GM21717 (cell line): ENCODE measurements at regions not wholly inside any gene's neighbourhood (a gene's known extent, or its start where the extent isn't known, plus 50 kb on each side); places are given as distances from the start of the nearest gene placed in this dataset.
"Not testable (repeated sequence)": the region's sequence is repeated elsewhere in the genome, so short reads cannot be mapped to it uniquely, and the experiment has no call there.

Experiments
- ATAC-seq: cut with Tn5 transposase; IDR thresholded peaks from one replicate; pipeline ENCODE4 v1.9.1; 2021; ENCODE audit warnings: mild to moderate bottlenecking, moderate library complexity; ENCODE audit not compliant: unreplicated experiment

GRCh38 chr17:27365329-27365945 lies 71.5 kb downstream of the WSB1 start:
- not testable (repeated sequence) for ATAC-seq

- ATAC-seq: no peak
These were observed 72.5 kb downstream of the WSB1 start for GRCh38 chr17:27366437-27366836.

GRCh38 chr17:27367121-27367981 lies 73.4 kb downstream of the WSB1 start:
- no peak for ATAC-seq

GRCh38 chr17:27368151-27368795 lies 74.4 kb downstream of the WSB1 start:
- ATAC-seq: no peak

GRCh38 chr17:27368980-27369379 lies 75.1 kb downstream of the WSB1 start:
- no peak for ATAC-seq

- no peak for ATAC-seq
These were observed 76.9 kb downstream of the WSB1 start for GRCh38 chr17:27370776-27371175.

- ATAC-seq: not testable (repeated sequence)
These were observed 79.8 kb downstream of the WSB1 start for GRCh38 chr17:27373695-27374094.

- no peak for ATAC-seq
These were observed 79.4 kb upstream of the KSR1 start for GRCh38 chr17:27376637-27377547.

GRCh38 chr17:27378482-27379175 lies 77.6 kb upstream of the KSR1 start:
- no peak for ATAC-seq

GRCh38 chr17:27379888-27380533 lies 76.2 kb upstream of the KSR1 start:
- ATAC-seq: no peak

- ATAC-seq: no peak
These were observed 75.7 kb upstream of the KSR1 start for GRCh38 chr17:27380551-27380950.

GRCh38 chr17:27381007-27381501 lies 75.2 kb upstream of the KSR1 start:
- peak; percentile 60 for ATAC-seq

GRCh38 chr17:27382025-27382424 lies 74.2 kb upstream of the KSR1 start:
- ATAC-seq: no peak

- no peak for ATAC-seq
These were observed 72.0 kb upstream of the KSR1 start for GRCh38 chr17:27384261-27384701.

GRCh38 chr17:27384726-27385125 lies 71.5 kb upstream of the KSR1 start:
- ATAC-seq: no peak

GRCh38 chr17:27385626-27386025 lies 70.6 kb upstream of the KSR1 start:
- ATAC-seq: no peak

GRCh38 chr17:27386206-27387075 lies 69.8 kb upstream of the KSR1 start:
- no peak for ATAC-seq

GRCh38 chr17:27389542-27390140 lies 66.6 kb upstream of the KSR1 start:
- no peak for ATAC-seq
